ENCODE measurements at regions not wholly inside any gene's neighbourhood (a gene's known extent, or its start where the extent isn't known, plus 50 kb on each side); places are given as distances from the start of the nearest gene placed in this dataset.
"Not testable (repeated sequence)": the region's sequence is repeated elsewhere in the genome, so short reads cannot be mapped to it uniquely, and the experiment has no call there.

DNA sequence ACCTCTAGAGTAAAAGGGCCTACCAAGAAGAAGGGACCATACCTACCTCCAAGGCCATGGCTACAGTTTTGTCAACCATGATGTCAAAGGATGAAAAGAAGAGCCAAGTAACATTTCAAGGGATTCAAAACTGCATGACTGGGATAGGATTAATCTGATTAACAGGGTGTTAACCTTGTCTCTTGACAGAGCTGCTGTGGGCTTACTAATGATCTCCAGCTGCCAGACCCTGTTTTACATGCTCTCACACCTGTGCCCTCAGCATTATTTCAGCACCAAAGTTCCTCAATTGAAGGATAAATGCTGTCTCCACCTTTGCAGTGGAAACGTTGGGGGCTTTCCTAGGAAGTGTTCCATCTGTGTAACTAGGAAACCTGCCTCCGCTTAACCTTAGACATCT is 78.3 kb downstream of the DMAC1 start:
- FAIRE-seq (no peak), DNase-seq (ENCODE audit: low read depth, low spot score) (no peak)
- Histone ChIP-seq H3K9ac (ENCODE audit: control insufficient read depth, extremely low read depth, insufficient read depth, low read length) (no peak overlapping the region), H3K9me1 (ENCODE audit: control insufficient read depth, extremely low read depth, insufficient read depth, low read length) (no peaks in the 10 kb centered on the region), H3K27me3 (ENCODE audit: control insufficient read depth, extremely low read depth, insufficient read depth, low read length) (no peaks in the 10 kb centered on the region), H3K36me3 (ENCODE audit: control insufficient read depth in 2 of 2, extremely low read depth in 1 of 2, insufficient read depth in 2 of 2, low read length in 2 of 2) (no peaks in the 10 kb centered on the region), H3K79me2 (ENCODE audit: control insufficient read depth, insufficient read depth, low read length) (no peaks in the 10 kb centered on the region), H3K9me3 (ENCODE audit: control insufficient read depth, low read depth, low read length) (no peaks in the 10 kb centered on the region), H3K4me2 (ENCODE audit: control insufficient read depth, extremely low read depth, insufficient read depth, low read depth, low read length) (no peak overlapping the region), H3K4me1 (ENCODE audit: control insufficient read depth, extremely low read depth, insufficient read depth, low read length) (no peaks in the 10 kb centered on the region), H3K27ac (ENCODE audit: control insufficient read depth, insufficient read depth, low read length) (no peak overlapping the region), H2AFZ (ENCODE audit: control insufficient read depth, low read length) (no peak overlapping the region), H4K20me1 (ENCODE audit: control insufficient read depth, extremely low read depth, insufficient read depth, low read length) (no peaks in the 10 kb centered on the region), H3K4me3 (ENCODE audit: control insufficient read depth in 2 of 3, extremely low read depth in 1 of 3, insufficient read depth in 2 of 3, low read depth in 1 of 3, low read length in 3 of 3) (no peak overlapping the region)
- no peak for TF ChIP-seq EZH2 (IDR thresholded peaks at IDR 0.05; ENCODE audit: low read length)
- TF ChIP-seq, protein P1, sequence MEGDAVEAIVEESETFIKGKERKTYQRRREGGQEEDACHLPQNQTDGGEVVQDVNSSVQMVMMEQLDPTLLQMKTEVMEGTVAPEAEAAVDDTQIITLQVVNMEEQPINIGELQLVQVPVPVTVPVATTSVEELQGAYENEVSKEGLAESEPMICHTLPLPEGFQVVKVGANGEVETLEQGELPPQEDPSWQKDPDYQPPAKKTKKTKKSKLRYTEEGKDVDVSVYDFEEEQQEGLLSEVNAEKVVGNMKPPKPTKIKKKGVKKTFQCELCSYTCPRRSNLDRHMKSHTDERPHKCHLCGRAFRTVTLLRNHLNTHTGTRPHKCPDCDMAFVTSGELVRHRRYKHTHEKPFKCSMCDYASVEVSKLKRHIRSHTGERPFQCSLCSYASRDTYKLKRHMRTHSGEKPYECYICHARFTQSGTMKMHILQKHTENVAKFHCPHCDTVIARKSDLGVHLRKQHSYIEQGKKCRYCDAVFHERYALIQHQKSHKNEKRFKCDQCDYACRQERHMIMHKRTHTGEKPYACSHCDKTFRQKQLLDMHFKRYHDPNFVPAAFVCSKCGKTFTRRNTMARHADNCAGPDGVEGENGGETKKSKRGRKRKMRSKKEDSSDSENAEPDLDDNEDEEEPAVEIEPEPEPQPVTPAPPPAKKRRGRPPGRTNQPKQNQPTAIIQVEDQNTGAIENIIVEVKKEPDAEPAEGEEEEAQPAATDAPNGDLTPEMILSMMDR (optimal IDR thresholded peaks at IDR 0.05 in 1 of 3, IDR thresholded peaks at IDR 0.05 in 1 of 3, conservative IDR thresholded peaks at IDR 0.05 in 1 of 3; ENCODE audit: extremely low read depth in 1 of 3, insufficient read depth in 2 of 3, low read length in 3 of 3), result no peak
- dilution Hi-C loops (cut with MboI; ENCODE audit: extremely low pct_ligation_motif_present, low sequenced_read_pairs), result no loop called here

DNA sequence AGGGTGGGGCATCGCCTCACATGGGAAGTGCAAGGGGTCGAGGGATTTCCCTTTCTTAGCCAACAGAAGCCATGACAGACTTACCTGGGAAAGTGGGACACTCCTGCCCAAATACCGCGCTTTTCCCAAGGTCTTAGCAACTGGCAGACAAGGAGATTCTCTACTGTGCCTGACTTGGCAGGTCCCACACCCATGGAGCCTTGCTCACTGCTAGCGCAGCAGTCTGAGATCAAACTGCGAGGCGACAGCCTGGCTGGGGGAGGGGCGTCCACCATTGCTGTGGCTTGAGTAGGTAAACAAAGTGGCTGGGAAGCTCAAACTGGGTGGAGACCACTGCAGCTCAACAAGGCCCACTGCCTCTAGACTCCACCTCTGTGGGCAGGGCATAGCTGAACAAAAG is 86.5 kb downstream of the DMAC1 start:
- H3K27me3 ChIP-seq (ENCODE audit: control insufficient read depth, extremely low read depth, insufficient read depth, low read length); H2AFZ ChIP-seq (ENCODE audit: control insufficient read depth, low read length); H3K27ac ChIP-seq (ENCODE audit: control insufficient read depth, insufficient read depth, low read length); H3K4me1 ChIP-seq (ENCODE audit: control insufficient read depth, extremely low read depth, insufficient read depth, low read length); H3K4me2 ChIP-seq (ENCODE audit: control insufficient read depth, extremely low read depth, insufficient read depth, low read depth, low read length); H3K79me2 ChIP-seq (ENCODE audit: control insufficient read depth, insufficient read depth, low read length); H3K9me3 ChIP-seq (ENCODE audit: control insufficient read depth, low read depth, low read length); H3K4me3 ChIP-seq (ENCODE audit: control insufficient read depth in 2 of 3, extremely low read depth in 1 of 3, insufficient read depth in 2 of 3, low read depth in 1 of 3, low read length in 3 of 3); FAIRE-seq; DNase-seq (ENCODE audit: low read depth, low spot score); H4K20me1 ChIP-seq (ENCODE audit: control insufficient read depth, extremely low read depth, insufficient read depth, low read length); H3K36me3 ChIP-seq (ENCODE audit: control insufficient read depth in 2 of 2, extremely low read depth in 1 of 2, insufficient read depth in 2 of 2, low read length in 2 of 2); H3K9me1 ChIP-seq (ENCODE audit: control insufficient read depth, extremely low read depth, insufficient read depth, low read length); H3K9ac ChIP-seq (ENCODE audit: control insufficient read depth, extremely low read depth, insufficient read depth, low read length); dilution Hi-C loops (cut with MboI; ENCODE audit: extremely low pct_ligation_motif_present, low sequenced_read_pairs): not testable (repeated sequence)

DNA sequence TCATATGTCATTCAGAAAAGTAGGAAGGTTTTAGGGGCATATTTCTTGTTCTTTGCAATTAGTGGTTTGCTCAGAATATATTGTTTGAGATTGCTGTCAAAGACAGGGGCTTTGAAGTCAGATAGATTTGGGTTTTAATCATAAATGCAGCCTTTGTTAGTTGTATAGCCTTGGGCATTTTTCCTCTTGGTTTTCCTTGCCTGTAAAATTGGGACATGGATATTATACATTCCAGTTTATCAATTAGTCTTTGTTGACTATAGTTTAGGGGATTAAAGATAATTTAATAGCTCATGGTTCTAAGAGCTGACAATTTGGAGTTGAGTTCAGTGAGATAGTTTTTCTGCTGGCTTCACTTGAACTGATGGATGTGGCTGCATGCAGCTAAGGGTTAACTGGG is 88.9 kb downstream of the DMAC1 start:
- H3K27me3 ChIP-seq (ENCODE audit: control insufficient read depth, extremely low read depth, insufficient read depth, low read length), result no peaks in the 10 kb centered on the region
- no peak overlapping the region for H3K4me2 ChIP-seq (ENCODE audit: control insufficient read depth, extremely low read depth, insufficient read depth, low read depth, low read length)
- dilution Hi-C loops (cut with MboI; ENCODE audit: extremely low pct_ligation_motif_present, low sequenced_read_pairs), result no loop called here
- H3K27ac ChIP-seq (ENCODE audit: control insufficient read depth, insufficient read depth, low read length), result no peak overlapping the region
- no peaks in the 10 kb centered on the region for H4K20me1 ChIP-seq (ENCODE audit: control insufficient read depth, extremely low read depth, insufficient read depth, low read length)
- H3K9me3 ChIP-seq (ENCODE audit: control insufficient read depth, low read depth, low read length), result no peaks in the 10 kb centered on the region
- H3K9me1 ChIP-seq (ENCODE audit: control insufficient read depth, extremely low read depth, insufficient read depth, low read length), result no peaks in the 10 kb centered on the region
- H3K4me1 ChIP-seq (ENCODE audit: control insufficient read depth, extremely low read depth, insufficient read depth, low read length), result no peaks in the 10 kb centered on the region
- H3K4me3 ChIP-seq (ENCODE audit: control insufficient read depth in 2 of 3, extremely low read depth in 1 of 3, insufficient read depth in 2 of 3, low read depth in 1 of 3, low read length in 3 of 3), result no peak overlapping the region
- no peaks in the 10 kb centered on the region for H3K36me3 ChIP-seq (ENCODE audit: control insufficient read depth in 2 of 2, extremely low read depth in 1 of 2, insufficient read depth in 2 of 2, low read length in 2 of 2)
- TF ChIP-seq, protein P1 (optimal IDR thresholded peaks at IDR 0.05 in 1 of 3, IDR thresholded peaks at IDR 0.05 in 1 of 3, conservative IDR thresholded peaks at IDR 0.05 in 1 of 3; ENCODE audit: extremely low read depth in 1 of 3, insufficient read depth in 2 of 3, low read length in 3 of 3), result no peak
- FAIRE-seq, result no peak
- no peak for DNase-seq (ENCODE audit: low read depth, low spot score)
- no peaks in the 10 kb centered on the region for H3K79me2 ChIP-seq (ENCODE audit: control insufficient read depth, insufficient read depth, low read length)
- no peak overlapping the region for H2AFZ ChIP-seq (ENCODE audit: control insufficient read depth, low read length)
- H3K9ac ChIP-seq (ENCODE audit: control insufficient read depth, extremely low read depth, insufficient read depth, low read length), result no peak overlapping the region

All from keratinocyte (primary cell).